ENCODE measurements at regions not wholly inside any gene's neighbourhood (a gene's known extent, or its start where the extent isn't known, plus 50 kb on each side); places are given as distances from the start of the nearest gene placed in this dataset.
"Not testable (repeated sequence)": the region's sequence is repeated elsewhere in the genome, so short reads cannot be mapped to it uniquely, and the experiment has no call there.

DNA sequence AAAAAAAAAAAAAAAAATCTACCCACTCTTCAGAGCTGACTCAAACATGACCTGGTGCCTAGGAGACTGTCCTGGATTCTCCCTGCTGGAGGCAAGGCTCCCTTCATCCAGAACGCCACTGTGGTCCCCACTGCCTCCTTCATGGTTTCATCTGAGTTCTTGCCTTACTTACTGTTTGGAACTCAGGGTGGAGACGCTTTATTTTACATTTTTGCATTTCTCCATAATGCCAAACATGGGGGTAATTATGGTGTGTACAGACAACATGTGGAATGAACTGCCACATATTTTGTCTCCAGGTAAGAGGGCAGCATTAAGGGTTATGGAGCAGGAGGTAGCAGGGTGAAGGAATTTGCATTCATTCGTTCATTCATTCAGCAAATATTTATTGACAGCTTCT is 58.1 kb upstream of the KCNK12 start:
- H3K4me3 ChIP-seq, result no peak overlapping the region
- no peaks in the 10 kb centered on the region for H3K36me3 ChIP-seq (ENCODE audit: low read depth, missing control alignments)
- peaks cover 4% of the 10 kb centered on the region for H3K4me1 ChIP-seq
- no peaks in the 10 kb centered on the region for H3K9me3 ChIP-seq
- no peak for DNase-seq
- no peaks in the 10 kb centered on the region for H3K27me3 ChIP-seq
- TF ChIP-seq CTCF (IDR thresholded peaks at IDR 0.05) (no peak), POLR2A (IDR thresholded peaks at IDR 0.05) (no peak)
- H3K27ac ChIP-seq, result no peak overlapping the region
- intact Hi-C loops (cut with DNase I; ENCODE audit: low total_unique reads), result no loop called here
- WGBS, 2 donors, result 86 to 94% methylated on average over 3 of the region's 3 CpGs

DNA sequence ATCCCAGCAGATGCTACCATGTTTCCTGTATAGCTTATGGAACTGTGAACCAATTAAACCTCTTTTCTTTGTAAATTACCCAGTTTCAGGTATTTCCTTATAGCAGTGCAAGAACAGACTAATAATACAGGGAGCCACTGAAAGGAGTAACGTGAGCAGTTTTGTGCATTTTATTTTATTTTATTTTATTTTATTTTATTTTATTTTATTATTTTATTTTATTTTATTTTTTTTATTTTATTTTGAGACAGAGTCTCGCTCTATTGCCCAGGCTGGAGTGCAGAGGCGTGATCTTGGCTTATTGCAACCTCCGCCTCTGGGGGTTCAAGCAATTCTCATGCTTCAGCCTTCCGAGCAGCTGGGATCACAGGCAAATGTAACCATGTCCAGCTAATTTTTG is 55.9 kb upstream of the KCNK12 start:
- H3K27ac ChIP-seq, result no peak overlapping the region
- DNase-seq, result no peak
- 95 to 96% methylated on average over 5 of the region's 5 CpGs for WGBS, 2 donors
- intact Hi-C loops (cut with DNase I; ENCODE audit: low total_unique reads), result no loop called here
- TF ChIP-seq CTCF (IDR thresholded peaks at IDR 0.05), result no peak
- TF ChIP-seq POLR2A (IDR thresholded peaks at IDR 0.05), result no peak
- no peaks in the 10 kb centered on the region for H3K27me3 ChIP-seq
- no peaks in the 10 kb centered on the region for H3K9me3 ChIP-seq
- H3K4me1 ChIP-seq, result no peaks in the 10 kb centered on the region
- H3K4me3 ChIP-seq, result no peak overlapping the region
- H3K36me3 ChIP-seq (ENCODE audit: low read depth, missing control alignments), result no peaks in the 10 kb centered on the region

GRCh38 chr2:47623140-47623539 is 52.4 kb upstream of the KCNK12 start:
- H3K27ac ChIP-seq; intact Hi-C loops (cut with DNase I; ENCODE audit: low total_unique reads); DNase-seq; H3K27me3 ChIP-seq; H3K36me3 ChIP-seq (ENCODE audit: low read depth, missing control alignments); H3K4me3 ChIP-seq; H3K9me3 ChIP-seq; H3K4me1 ChIP-seq: not testable (repeated sequence)
- WGBS, 2 donors, result 69% methylated on average over 1 of the region's 1 CpG; no CpG with 5 or more reads in 1 of the 2 donors

- no peaks in the 10 kb centered on the region for H3K9me3 ChIP-seq
- no peaks in the 10 kb centered on the region for H3K36me3 ChIP-seq (ENCODE audit: low read depth, missing control alignments)
- WGBS, 2 donors, result 72 to 75% methylated on average over 6 of the region's 6 CpGs
- intact Hi-C loops (cut with DNase I; ENCODE audit: low total_unique reads), result no loop called here
- no peak overlapping the region for H3K4me3 ChIP-seq
- H3K4me1 ChIP-seq, result no peaks in the 10 kb centered on the region
- no peak for TF ChIP-seq POLR2A (IDR thresholded peaks at IDR 0.05)
- TF ChIP-seq CTCF (IDR thresholded peaks at IDR 0.05), result no peak
- no peak overlapping the region for H3K27ac ChIP-seq
- no peaks in the 10 kb centered on the region for H3K27me3 ChIP-seq
- DNase-seq, result no peak
These were observed 50.1 kb upstream of the KCNK12 start for GRCh38 chr2:47620770-47621437.

Measured in testis (tissue), 2 donors.